GM12878 (cell line): ENCODE measurements at regions not wholly inside any gene's neighbourhood (a gene's known extent, or its start where the extent isn't known, plus 50 kb on each side); places are given as distances from the start of the nearest gene placed in this dataset.

Experiments
- ATAC-seq: fragments of 200-7000 bp; cut with Tn5 transposase; 3 replicates; pipeline ENCODE4 v1.9.1; 2020; ENCODE audit warnings: mild to moderate bottlenecking, moderate library complexity
- BruUV-seq: library from RNA; stranded (reverse); fragments of 400-500 nt; replicated peaks from 2 replicates; lab custom pipeline; 2021; lab: Mats Ljungman, UMichigan
- CTCF ChIA-PET: fragments of 300-600 bp; sonication (Branson Sonifier 250); formaldehyde crosslinking; extraction: SDS; loops from one replicate; lab custom pipeline; 2021; ENCODE audit warnings: inconsistent platforms; lab: Yijun Ruan, JAX
- POLR2A ChIA-PET: fragments of 350-600 bp; formaldehyde crosslinking; extraction: SDS; loops from one replicate; lab custom pipeline; 2021; ENCODE audit warnings: inconsistent platforms; lab: Charles Lee
- RAD21 ChIA-PET: fragments of 300-600 bp; sonication (Branson Sonifier 250); formaldehyde crosslinking; loops from one replicate; lab custom pipeline; 2023; ENCODE audit warnings: antibody characterized with exemption; ENCODE audit not compliant: unreplicated experiment; lab: Charles Lee
- SMC1A ChIA-PET: fragments of 300-600 bp; sonication (Branson Sonifier 250); formaldehyde crosslinking; loops from one replicate; lab custom pipeline; 2023; ENCODE audit not compliant: unreplicated experiment, uncharacterized antibody; lab: Charles Lee
- DNase-seq: peaks from one replicate; pipeline ENCODE4 v3.0.0-alpha.2; 2011; ENCODE audit warnings: low read depth, low spot score
- FAIRE-seq: peaks from 3 replicates; lab custom pipeline; 2011; peaks lifted over from hg19 to GRCh38; lab: Jason Lieb, UNC
- H2AFZ ChIP-seq: 2 replicates; pipeline ENCODE4 v1.6.0; 2011; ENCODE audit warnings: low read depth, low read length, control low read depth; ENCODE audit not compliant: control insufficient read depth
- H3K27ac ChIP-seq: 2 replicates; pipeline ENCODE4 v1.5.1; 2011; ENCODE audit warnings: control low read depth; ENCODE audit not compliant: control insufficient read depth, insufficient read depth
- H3K27me3 ChIP-seq, 2 experiments: replicated peaks in 1 of 2; 2 replicates each; pipeline versions ENCODE4 v1.6.0 to v1.6.1; 2011; ENCODE audit warnings: low read length in 1 of 2; ENCODE audit not compliant: control insufficient read depth in 2 of 2, insufficient read depth in 2 of 2
- H3K36me3 ChIP-seq, 2 experiments: 2 replicates each; pipeline ENCODE4 v1.5.1; 2011; ENCODE audit warnings: low read length in 1 of 2; ENCODE audit not compliant: control insufficient read depth in 2 of 2, insufficient read depth in 2 of 2
- H3K4me1 ChIP-seq: 2 replicates; pipeline ENCODE4 v1.6.1; 2011; ENCODE audit warnings: mild to moderate bottlenecking, low read length, moderate library complexity, mixed read lengths; ENCODE audit not compliant: control insufficient read depth, insufficient read depth
- H3K4me2 ChIP-seq: 2 replicates; pipeline ENCODE4 v1.6.0; 2011; ENCODE audit warnings: control low read depth; ENCODE audit not compliant: control insufficient read depth, insufficient read depth
- H3K4me3 ChIP-seq: fragments of 200-600 bp; sonication (generic); 2 replicates; pipeline ENCODE4 v1.5.1; 2016
- H3K79me2 ChIP-seq: 2 replicates; pipeline ENCODE4 v1.6.0; 2011; ENCODE audit warnings: low read length; ENCODE audit not compliant: control insufficient read depth, insufficient read depth
- H3K9ac ChIP-seq: 2 replicates; pipeline ENCODE4 v1.8.0; 2011; ENCODE audit warnings: low read length, control low read depth, mixed read lengths; ENCODE audit not compliant: control insufficient read depth, insufficient read depth
- H3K9me3 ChIP-seq: replicated peaks from 3 replicates; pipeline ENCODE4 v1.5.1; 2011; ENCODE audit warnings: mild to moderate bottlenecking, low read length; ENCODE audit not compliant: control insufficient read depth, insufficient read depth
- H4K20me1 ChIP-seq: 2 replicates; pipeline ENCODE4 v1.6.0; 2011; ENCODE audit not compliant: control insufficient read depth, insufficient read depth
- BHLHE40 ChIP-seq, 2 experiments: fragments of 450-650 bp in 1 of 2; IDR thresholded peaks; 2 replicates each; pipeline ENCODE4 v1.6.1; 2011 to 2017; ENCODE audit warnings: low read depth in 2 of 2, borderline replicate concordance in 1 of 2, improper control_type of control experiment in 1 of 2, low read length in 1 of 2, mild to moderate bottlenecking in 1 of 2
- EED ChIP-seq: sonication (generic); IDR thresholded peaks from 2 replicates; pipeline ENCODE4 v1.6.1; 2016; ENCODE audit warnings: antibody characterized with exemption, low read depth
- EZH2 ChIP-seq: IDR thresholded peaks from 2 replicates; pipeline ENCODE4 v1.6.1; 2012; ENCODE audit warnings: low read depth, mild to moderate bottlenecking, control low read depth, inconsistent platforms, low read length, borderline replicate concordance; ENCODE audit not compliant: control insufficient read depth
- HDAC2 ChIP-seq: fragments of 200-600 bp; sonication (generic); IDR thresholded peaks from 2 replicates; pipeline ENCODE4 v1.6.1; 2017
- SREBF2 ChIP-seq: IDR thresholded peaks from 2 replicates; pipeline ENCODE4 v1.6.1; 2012; ENCODE audit warnings: mild to moderate bottlenecking, low read length
- WGBS: methylation state at CpG from one replicate; pipeline ENCODE4 v1.1.6; 2016; ENCODE audit warnings: low lambda C conversion rate; ENCODE audit not compliant: insufficient replicate concordance, insufficient coverage; ENCODE audit errors: missing lambda C conversion rate; 5-methylcytosine and 5-hydroxymethylcytosine counted together
- in situ Hi-C: fragments of 300-500 bp; cut with MboI; formaldehyde crosslinking; loops from 9 replicates; pipeline ENCODE4 v1.14.3; 2018; ENCODE audit warnings: mixed read lengths
- intact Hi-C: fragments of 100-400 bp; cut with micrococcal nuclease; formaldehyde crosslinking; loops from one replicate; pipeline ENCODE4 v1.14.2; 2022; ENCODE audit not compliant: unreplicated experiment
- TF ChIP-seq, protein P1 (sequence below): fragments of 450-650 bp; IDR thresholded peaks from 2 replicates; pipeline ENCODE4 v1.6.1; 2017; ENCODE audit warnings: mild to moderate bottlenecking, moderate library complexity
- TF ChIP-seq, protein P2 (sequence below): IDR thresholded peaks from 2 replicates; pipeline ENCODE4 v1.6.1; 2012; ENCODE audit warnings: mild to moderate bottlenecking, low read depth, low read length

- TF ChIP-seq, protein P1, sequence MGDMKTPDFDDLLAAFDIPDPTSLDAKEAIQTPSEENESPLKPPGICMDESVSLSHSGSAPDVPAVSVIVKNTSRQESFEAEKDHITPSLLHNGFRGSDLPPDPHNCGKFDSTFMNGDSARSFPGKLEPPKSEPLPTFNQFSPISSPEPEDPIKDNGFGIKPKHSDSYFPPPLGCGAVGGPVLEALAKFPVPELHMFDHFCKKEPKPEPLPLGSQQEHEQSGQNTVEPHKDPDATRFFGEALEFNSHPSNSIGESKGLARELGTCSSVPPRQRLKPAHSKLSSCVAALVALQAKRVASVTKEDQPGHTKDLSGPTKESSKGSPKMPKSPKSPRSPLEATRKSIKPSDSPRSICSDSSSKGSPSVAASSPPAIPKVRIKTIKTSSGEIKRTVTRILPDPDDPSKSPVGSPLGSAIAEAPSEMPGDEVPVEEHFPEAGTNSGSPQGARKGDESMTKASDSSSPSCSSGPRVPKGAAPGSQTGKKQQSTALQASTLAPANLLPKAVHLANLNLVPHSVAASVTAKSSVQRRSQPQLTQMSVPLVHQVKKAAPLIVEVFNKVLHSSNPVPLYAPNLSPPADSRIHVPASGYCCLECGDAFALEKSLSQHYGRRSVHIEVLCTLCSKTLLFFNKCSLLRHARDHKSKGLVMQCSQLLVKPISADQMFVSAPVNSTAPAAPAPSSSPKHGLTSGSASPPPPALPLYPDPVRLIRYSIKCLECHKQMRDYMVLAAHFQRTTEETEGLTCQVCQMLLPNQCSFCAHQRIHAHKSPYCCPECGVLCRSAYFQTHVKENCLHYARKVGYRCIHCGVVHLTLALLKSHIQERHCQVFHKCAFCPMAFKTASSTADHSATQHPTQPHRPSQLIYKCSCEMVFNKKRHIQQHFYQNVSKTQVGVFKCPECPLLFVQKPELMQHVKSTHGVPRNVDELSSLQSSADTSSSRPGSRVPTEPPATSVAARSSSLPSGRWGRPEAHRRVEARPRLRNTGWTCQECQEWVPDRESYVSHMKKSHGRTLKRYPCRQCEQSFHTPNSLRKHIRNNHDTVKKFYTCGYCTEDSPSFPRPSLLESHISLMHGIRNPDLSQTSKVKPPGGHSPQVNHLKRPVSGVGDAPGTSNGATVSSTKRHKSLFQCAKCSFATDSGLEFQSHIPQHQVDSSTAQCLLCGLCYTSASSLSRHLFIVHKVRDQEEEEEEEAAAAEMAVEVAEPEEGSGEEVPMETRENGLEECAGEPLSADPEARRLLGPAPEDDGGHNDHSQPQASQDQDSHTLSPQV = no peak
- TF ChIP-seq, protein P2, sequence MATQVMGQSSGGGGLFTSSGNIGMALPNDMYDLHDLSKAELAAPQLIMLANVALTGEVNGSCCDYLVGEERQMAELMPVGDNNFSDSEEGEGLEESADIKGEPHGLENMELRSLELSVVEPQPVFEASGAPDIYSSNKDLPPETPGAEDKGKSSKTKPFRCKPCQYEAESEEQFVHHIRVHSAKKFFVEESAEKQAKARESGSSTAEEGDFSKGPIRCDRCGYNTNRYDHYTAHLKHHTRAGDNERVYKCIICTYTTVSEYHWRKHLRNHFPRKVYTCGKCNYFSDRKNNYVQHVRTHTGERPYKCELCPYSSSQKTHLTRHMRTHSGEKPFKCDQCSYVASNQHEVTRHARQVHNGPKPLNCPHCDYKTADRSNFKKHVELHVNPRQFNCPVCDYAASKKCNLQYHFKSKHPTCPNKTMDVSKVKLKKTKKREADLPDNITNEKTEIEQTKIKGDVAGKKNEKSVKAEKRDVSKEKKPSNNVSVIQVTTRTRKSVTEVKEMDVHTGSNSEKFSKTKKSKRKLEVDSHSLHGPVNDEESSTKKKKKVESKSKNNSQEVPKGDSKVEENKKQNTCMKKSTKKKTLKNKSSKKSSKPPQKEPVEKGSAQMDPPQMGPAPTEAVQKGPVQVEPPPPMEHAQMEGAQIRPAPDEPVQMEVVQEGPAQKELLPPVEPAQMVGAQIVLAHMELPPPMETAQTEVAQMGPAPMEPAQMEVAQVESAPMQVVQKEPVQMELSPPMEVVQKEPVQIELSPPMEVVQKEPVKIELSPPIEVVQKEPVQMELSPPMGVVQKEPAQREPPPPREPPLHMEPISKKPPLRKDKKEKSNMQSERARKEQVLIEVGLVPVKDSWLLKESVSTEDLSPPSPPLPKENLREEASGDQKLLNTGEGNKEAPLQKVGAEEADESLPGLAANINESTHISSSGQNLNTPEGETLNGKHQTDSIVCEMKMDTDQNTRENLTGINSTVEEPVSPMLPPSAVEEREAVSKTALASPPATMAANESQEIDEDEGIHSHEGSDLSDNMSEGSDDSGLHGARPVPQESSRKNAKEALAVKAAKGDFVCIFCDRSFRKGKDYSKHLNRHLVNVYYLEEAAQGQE = no peak
Observed at GRCh38 chr14:98573082-98573481, 698.9 kb downstream of the BCL11B start (continued).

GRCh38 chr14:98576463-98576862 is 695.5 kb downstream of the BCL11B start:
- ATAC-seq (no peak), FAIRE-seq (no peak)
- in situ Hi-C loops = no loop called here

More at GRCh38 chr14:98576463-98576862, 695.5 kb downstream of the BCL11B start:
- H3K4me2 ChIP-seq = no peak overlapping the region
- no peaks in the 10 kb centered on the region for H3K9me3 ChIP-seq
- H3K27me3 ChIP-seq = no peaks in the 10 kb centered on the region
- no peaks in the 10 kb centered on the region for H3K4me1 ChIP-seq
- TF ChIP-seq EZH2 = no peak
- TF ChIP-seq BHLHE40 (IDR thresholded peaks at IDR 0.05; ENCODE audit: borderline replicate concordance in 1 of 2, low read depth in 2 of 2, low read length in 1 of 2) = no peak
- no peak for TF ChIP-seq SREBF2
- no peak for TF ChIP-seq HDAC2
- no peak for TF ChIP-seq EED
- H3K4me3 ChIP-seq = no peak overlapping the region
- intact Hi-C loops = no loop called here
- BruUV-seq = no TSS peak
- no peak overlapping the region for H2AFZ ChIP-seq
- no peak overlapping the region for H3K27ac ChIP-seq
- no peak overlapping the region for H3K9ac ChIP-seq
- no peak for DNase-seq
- ChIA-PET RAD21 (no interaction called here), CTCF (no interaction called here), POLR2A (no interaction called here), SMC1A (interaction anchor here (1.1 kb wide), 1 partner anchor 8 kb away, joined by 3 read pairs; no protein-coding TSS in a partner anchor)
- WGBS = 18% methylated on average over 2 of the region's 2 CpGs
- no peaks in the 10 kb centered on the region for H3K79me2 ChIP-seq
- H4K20me1 ChIP-seq = no peaks in the 10 kb centered on the region
- no peaks in the 10 kb centered on the region for H3K36me3 ChIP-seq
